GM12801 (cell line): ENCODE measurements at regions not wholly inside any gene's neighbourhood (a gene's known extent, or its start where the extent isn't known, plus 50 kb on each side); places are given as distances from the start of the nearest gene placed in this dataset.

Experiments used
- CTCF ChIP-seq: IDR thresholded peaks from one replicate; pipeline ENCODE4 v1.5.1; 2011; ENCODE audit warnings: control low read depth; ENCODE audit not compliant: insufficient read length; ENCODE audit errors: extremely low read depth

- TF ChIP-seq CTCF, result no peak
These were observed 450.7 kb downstream of the PTPRC start for GRCh38 chr1:199089393-199090122.

- no peak for TF ChIP-seq CTCF
These were observed 457.8 kb downstream of the PTPRC start for GRCh38 chr1:199096591-199096990.

DNA sequence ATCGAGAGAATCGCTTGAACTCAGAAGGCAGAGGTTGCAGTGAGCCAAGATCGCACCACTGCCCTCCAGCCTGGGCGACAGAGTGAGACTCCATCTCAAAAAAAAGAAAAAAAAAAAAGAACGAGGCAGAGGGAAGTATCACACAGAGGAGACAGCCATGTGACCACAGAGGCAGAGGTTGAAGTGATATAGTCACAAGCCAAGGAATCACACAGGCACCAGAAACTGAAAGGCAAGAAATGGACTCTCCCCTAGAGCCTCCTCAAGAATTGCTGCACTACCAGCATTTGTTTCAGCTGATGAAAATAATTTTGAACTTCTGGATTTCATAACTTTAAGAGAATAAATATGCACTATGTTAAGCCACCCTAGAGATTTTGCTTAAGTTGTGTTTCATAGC lies 459.6 kb downstream of the PTPRC start:
- TF ChIP-seq CTCF, result no peak

DNA sequence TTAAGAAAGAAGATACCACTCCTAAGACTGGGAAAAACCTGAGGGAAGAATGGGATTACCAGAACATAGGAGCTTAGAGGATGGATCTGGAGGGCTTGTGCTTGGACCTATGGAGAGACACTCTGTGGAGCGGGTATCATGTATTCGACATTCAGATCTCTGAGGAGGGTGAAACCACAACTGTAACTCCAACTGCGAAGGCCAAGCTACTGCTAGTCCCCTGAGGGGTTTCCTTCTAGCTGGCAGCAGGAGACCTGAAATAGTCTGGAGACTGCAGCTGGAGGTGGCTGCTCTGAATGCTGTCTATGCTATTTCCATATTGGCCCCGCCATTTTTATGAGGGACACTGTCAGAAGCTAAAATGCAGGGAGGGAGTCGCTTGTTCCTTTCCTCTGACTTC lies 462.3 kb downstream of the PTPRC start:
- TF ChIP-seq CTCF, result no peak

DNA sequence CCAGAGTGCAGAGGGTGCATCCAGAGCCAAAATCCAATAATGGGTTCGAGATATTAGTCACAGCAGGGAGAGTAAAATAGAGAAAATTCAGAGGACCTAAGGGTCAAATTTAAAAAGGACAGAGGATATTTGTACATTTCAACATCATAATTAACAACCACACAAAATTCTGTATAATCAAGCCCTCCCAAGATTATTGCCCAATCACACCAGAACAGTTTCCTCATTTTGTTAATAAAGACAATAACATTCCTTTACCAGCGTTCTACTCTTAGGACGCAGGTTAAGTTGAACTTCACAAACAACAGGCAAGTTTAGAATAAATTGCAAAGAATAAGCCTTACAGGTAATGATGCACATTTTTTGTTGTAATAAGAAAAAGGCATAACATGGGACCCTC lies 462.8 kb downstream of the PTPRC start:
- no peak for TF ChIP-seq CTCF

DNA sequence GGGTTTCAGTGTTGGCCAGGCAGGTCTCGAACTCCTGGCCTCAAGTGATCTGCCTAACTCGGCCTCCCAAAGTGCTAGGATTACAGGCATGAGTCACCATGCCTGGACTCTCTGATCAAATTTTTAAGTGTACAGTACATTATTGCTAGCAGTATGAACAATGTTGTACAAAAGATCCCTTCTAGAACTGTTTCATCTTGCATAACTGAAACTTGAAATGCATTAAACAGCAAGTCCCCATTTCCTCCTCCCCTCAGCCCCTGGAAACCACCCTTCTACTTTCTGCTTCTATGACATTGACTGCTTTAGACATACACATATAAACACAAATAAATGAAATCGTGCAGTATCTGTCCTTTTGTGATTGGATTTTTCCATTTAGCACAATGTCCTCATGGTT lies 463.4 kb downstream of the PTPRC start:
- TF ChIP-seq CTCF, result no peak

GRCh38 chr1:199109160-199109559 lies 470.3 kb downstream of the PTPRC start:
- TF ChIP-seq CTCF, result no peak
